HG03457 (cell line): ENCODE measurements at regions not wholly inside any gene's neighbourhood (a gene's known extent, or its start where the extent isn't known, plus 50 kb on each side); places are given as distances from the start of the nearest gene placed in this dataset.
A peak's percentile ranks its signal among the peaks of the same experiment; 100 is the strongest.

Experiments used
- ATAC-seq: cut with Tn5 transposase; IDR thresholded peaks from one replicate; pipeline ENCODE4 v1.9.1; 2021; ENCODE audit warnings: moderate number of reproducible peaks; ENCODE audit not compliant: unreplicated experiment

DNA sequence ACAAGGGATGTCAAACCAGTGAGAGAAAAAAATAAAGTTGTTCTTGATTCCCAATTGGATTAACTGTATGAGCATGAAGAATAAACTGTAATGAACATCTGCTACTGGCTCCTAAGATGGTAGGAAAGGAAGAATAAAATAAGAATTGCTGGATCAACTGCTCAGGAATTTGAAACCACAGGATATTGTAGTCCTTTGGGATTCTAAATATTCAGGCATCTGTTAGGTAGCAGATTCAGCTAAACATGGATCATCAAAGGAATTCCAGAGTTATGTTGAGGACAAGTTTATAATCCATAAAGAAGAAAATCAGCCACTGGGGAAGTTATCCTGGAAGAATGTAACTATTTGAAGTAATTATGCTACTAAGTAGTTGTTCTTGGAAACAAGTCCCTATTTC is 65.8 kb downstream of the ISL1 start:
- ATAC-seq = no peak

- no peak for ATAC-seq
These were observed 69.3 kb downstream of the ISL1 start for GRCh38 chr5:51452562-51452961.

- no peak for ATAC-seq
These were observed 81.9 kb downstream of the ISL1 start for GRCh38 chr5:51465165-51465564.

DNA sequence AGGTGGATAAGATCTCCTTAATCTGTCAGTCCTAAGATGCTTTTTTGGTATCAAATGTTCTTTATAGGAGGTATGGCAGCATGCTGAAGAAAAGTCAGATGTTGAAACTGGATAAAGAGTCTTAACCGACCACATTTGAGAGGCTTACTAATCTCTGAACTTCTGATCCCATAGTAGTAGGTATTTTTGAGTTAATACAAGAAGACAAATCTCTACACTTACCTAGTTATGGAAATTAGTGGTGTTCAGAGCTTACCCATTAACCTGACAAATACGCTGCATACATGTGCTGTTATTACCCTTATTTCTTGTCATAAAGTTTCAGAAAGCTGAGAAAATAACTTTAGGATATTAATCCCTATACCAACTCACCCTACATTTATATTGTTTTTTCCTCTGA is 83.0 kb downstream of the ISL1 start:
- peak; percentile 76 for ATAC-seq

DNA sequence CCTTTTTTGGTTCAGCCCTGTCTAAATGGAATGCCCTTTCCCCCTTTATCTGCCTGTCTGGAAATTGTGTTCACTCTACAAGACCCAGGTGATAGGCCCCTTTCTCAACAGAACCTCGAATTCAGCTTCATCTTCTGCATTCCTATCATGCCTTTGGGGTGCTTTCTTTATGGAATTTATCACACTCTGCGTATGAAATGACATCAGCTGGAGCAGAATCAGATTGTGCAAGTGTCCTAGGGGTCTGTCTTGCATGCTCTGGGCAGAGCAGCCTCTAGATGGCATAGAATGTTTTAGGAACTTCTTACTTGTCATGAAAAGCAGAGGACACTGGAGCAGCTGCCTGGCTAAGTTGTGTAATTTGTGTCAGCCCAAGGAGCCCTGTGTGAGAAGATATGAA is 84.9 kb downstream of the ISL1 start:
- ATAC-seq = no peak

- no peak for ATAC-seq
These were observed 88.4 kb downstream of the ISL1 start for GRCh38 chr5:51471630-51472029.

DNA sequence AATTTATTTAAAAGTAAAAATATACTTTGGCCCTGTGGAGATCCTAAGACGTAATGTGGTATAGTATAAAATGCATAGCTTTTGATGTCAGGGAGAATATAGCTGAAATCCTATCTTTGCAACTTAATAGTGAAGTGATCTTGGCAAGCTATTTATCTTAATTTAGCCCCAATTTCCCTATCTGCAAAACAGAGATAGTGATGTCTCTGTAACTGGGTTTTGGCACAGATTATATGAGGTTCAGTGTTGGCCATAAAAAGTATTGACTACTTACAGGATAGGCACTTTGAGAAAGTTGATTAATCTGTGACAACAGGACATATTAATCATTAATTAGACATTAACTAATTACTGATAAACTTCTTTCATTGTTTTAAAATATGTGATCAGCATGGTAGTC is 89.2 kb downstream of the ISL1 start:
- no peak for ATAC-seq

DNA sequence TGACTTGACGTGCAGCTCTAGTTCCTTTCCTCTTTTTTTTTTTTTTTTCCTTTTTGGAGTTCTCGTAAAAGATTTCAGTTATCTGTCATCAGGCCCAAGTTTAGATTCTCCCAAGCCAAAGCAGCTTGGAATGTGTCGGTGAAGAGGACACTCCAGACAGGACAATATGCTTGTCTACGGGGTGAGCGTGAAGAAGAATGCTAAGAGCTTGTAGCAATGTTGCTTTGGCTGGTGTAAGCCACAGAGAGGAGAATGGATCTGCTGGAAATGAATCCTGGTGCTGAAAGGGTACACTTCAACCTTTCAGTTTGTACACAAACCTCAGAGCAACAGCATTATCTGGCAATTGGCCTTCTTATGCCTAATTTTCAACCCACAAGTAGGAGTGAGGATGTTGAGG is 92.4 kb downstream of the ISL1 start:
- no peak for ATAC-seq

DNA sequence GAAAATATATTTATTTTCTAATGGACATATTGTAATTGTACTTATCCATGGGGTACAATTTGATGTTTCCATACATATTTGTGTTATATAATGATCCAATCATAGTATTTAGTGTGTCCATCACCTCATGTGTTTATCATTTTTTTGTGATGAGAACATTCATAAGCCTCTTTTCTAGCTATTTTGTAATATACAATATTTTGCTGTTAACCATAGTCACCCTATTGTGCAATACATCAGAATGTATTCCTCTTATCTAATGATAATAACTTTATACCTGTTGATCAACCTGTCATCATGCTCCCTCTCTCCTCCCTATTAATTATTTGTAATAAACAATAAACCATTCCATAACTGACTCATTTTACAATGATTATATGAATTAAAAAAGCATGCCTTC is 93.2 kb downstream of the ISL1 start:
- no peak for ATAC-seq

DNA sequence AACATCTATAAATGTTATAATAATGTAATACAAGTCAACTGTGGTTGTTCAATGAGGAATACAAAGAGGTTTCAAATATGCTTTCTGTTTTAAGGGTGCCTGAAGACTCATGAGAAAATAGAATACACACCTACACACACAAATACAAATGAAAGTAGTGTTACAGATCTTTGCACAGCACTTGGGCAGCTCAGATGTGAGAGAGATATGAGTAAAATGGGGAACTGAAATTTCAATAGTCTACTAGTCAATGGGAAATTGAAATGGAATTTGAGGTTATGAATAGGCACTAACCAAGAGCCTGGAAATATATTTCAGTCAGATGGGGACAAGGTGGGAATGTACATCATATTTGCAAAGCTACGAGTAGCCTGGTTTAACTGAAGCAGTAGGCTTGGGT is 96.6 kb downstream of the ISL1 start:
- peak; percentile 79 for ATAC-seq

- no peak for ATAC-seq
These were observed 101.1 kb downstream of the ISL1 start for GRCh38 chr5:51484326-51484725.

DNA sequence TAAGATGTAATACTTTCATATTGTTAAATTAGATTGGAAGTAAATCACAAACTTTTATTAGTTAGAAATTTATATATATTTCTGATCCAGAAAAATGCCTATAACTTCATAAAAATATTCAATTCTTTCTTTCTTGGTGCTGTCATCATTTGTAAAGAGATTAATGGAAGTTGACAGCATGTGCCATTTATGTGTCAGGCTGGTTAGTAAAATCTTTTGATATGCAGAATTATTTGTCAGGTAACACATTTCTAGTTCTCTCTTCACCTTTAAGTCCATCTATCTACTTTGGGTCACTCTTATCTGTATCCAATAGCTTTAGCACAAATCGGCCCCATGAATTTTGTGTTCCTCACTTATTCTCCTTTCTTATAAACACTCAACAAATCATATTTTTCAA is 102.9 kb downstream of the ISL1 start:
- no peak for ATAC-seq

DNA sequence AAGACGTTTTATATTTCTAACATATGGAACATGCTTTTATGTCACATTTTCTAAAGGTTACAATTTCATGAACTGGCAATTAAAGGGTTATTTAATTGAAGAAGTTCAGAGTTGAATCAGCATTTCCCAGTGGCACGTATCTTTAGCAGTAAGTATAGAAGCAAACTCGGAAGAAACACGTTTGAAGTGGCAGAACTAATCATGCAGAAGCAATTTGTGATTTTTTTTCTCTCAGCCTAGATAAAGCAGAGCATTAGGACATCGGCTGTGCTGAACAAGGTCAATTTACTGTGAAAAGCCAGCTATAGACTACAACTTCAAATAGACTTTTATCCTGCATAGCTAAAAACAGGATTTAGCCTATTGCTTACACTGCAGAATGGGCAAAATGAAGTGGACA is 104.7 kb downstream of the ISL1 start:
- ATAC-seq = no peak

GRCh38 chr5:51488803-51489642 is 105.8 kb downstream of the ISL1 start:
- ATAC-seq = no peak

GRCh38 chr5:51494821-51495220 is 111.6 kb downstream of the ISL1 start:
- ATAC-seq = no peak

DNA sequence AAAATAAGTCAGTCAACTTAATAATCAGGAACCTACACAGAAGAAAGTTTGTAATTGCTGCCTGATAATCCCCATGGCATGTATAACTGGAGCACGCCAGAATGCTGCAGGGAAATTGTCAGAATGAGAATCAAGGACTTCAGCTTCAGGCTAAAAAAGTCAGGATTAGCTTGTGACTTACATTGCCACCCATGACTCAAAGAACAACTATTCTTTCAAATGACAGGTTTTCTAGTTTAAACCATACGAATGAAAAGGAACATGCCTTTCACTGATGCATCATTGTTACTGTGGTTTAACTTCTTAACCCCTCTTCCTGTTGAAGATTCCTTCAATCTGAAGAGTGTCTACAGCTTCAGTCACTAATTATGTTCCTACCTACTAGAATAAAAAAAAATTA is 112.4 kb downstream of the ISL1 start:
- no peak for ATAC-seq

GRCh38 chr5:51517838-51518237 is 134.6 kb downstream of the ISL1 start:
- ATAC-seq = no peak

DNA sequence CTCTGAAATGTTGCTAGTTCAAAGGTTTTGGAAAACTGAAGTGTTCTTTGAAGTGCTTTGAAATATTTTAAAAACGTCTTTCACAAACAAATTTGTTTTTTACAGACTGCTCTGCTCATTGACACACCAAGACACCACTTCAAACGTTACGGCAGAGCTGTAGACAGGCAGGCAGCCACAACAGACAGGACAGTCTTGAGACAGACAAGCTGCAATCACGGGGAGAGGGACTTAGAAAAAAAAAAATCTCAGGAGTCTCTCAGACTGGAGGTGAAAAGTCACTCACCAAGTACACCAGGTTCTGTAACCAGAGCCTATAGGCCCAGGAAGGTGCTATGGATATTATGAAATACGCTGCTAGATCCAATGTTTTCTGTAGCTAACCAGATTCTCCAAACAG is 135.4 kb downstream of the ISL1 start:
- no peak for ATAC-seq

DNA sequence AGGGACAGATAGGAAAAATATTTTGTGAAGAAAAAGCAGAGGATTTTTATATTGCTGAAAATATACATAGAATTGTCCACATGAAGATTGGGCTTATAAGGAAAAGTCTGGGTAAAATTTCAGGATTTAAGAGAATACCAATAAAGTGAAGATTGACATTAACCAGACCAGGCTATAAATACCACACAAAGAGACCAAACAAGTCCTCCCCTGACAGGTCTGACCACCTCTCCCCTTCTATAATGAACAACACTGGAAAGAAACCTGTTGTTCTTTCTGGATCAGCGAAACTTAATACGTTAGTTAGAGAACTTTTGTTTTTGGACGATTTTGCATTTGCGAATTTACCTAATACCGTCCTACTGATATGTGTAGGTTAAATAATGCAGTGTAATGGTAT is 138.3 kb downstream of the ISL1 start:
- ATAC-seq = no peak

GRCh38 chr5:51539232-51539631 is 156.0 kb downstream of the ISL1 start:
- ATAC-seq = no peak

DNA sequence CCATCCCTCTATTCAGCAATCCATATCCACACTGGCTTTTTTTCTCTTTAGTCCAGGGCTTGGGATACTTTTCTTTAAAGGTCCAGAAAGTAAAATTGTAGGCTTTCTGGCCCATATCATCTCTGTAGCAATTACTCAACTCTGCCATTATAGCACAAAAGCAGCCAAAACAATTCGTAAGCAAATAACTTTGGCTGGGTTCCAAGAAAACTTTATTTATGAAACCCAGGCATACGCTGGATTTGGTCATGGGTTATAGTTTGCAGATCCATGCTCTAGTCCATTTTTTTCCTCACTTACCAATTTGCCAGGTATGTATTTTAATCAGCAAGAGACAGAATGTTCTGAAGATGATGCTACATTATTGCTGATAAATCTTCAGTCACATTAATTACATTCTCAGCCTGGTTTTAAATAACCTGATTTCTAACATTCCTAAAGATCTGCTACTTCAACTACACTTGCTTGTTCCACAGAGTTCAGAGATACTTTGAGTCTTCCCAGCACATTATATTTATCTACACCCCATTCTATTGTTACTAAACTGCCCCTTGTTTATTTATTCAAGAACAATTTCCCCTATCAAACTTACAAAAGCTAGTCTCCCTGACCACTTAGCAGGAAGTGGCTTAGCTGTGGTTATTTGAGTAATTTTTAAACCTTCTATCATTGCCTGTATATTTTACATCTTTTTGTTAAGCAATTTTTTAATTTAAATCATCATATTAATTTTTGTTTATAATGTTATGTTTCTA is 161.0 kb downstream of the ISL1 start:
- no peak for ATAC-seq

- no peak for ATAC-seq
These were observed 173.6 kb downstream of the ISL1 start for GRCh38 chr5:51556833-51557232.
